HG03280 (cell line): ENCODE measurements at regions not wholly inside any gene's neighbourhood (a gene's known extent, or its start where the extent isn't known, plus 50 kb on each side); places are given as distances from the start of the nearest gene placed in this dataset.

Experiments
- ATAC-seq: cut with Tn5 transposase; IDR thresholded peaks from one replicate; pipeline ENCODE4 v1.9.1; 2021; ENCODE audit warnings: mild to moderate bottlenecking, moderate library complexity; ENCODE audit not compliant: unreplicated experiment

- ATAC-seq: no peak
Measured at GRCh38 chr5:60382716-60383115, 317.2 kb downstream of the DEPDC1B start.

DNA sequence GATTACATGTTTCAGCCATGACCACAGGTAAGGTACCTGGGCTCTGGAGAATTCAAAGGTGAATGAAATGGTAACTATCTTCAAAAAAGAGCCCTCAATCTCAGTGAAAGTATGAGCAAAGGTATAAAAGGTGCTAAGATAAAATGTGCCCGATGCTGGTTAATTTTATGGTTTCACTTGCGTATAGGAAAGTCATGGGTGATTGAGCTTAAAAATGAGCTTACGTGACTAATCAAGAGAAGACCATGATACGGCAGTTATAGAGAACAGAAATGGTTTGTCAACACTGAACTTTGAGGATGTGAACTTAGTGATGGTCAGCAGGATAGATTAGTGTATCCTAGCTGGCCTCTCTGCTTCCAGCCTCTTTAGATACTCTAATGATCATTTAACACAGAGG lies 320.1 kb downstream of the DEPDC1B start:
- ATAC-seq: no peak

DNA sequence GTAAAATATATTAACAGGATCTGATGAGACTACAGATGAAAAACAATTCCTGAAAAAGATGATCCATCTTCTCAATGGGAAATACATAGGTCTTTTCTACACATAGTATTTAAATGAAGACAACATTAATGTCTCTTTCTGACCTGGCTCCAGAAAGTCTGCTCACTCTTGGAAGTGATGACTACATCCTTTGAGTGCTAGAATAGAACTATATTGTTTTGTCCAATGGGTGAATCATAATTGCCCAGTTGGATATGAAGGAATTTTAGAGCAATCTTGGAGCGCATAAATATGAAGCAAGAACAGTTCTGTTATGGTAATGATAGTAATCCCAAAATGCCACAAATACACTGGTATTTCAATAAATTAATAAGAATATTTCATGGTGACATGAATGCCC lies 322.1 kb downstream of the DEPDC1B start:
- no peak for ATAC-seq

DNA sequence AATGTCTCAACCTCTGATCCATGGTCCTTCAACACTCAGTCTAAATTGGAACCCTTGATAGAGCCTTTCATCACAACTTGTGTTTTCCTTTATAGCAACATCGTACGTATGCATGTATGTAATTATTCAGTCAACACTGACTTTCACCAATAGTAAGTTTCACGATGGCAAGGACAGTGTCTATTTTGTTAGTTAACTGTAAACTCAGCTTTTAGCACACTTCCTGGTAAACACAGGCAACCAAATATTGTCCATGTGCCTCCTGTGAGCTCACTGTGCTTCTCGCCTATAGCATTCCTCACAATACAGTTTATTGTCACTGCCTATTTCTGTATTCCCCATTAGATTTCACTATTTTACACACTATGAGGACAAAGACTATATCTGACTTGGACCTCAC lies 323.1 kb downstream of the DEPDC1B start:
- ATAC-seq: no peak

- no peak for ATAC-seq
Measured at GRCh38 chr5:60374409-60374808, 325.6 kb downstream of the DEPDC1B start.

DNA sequence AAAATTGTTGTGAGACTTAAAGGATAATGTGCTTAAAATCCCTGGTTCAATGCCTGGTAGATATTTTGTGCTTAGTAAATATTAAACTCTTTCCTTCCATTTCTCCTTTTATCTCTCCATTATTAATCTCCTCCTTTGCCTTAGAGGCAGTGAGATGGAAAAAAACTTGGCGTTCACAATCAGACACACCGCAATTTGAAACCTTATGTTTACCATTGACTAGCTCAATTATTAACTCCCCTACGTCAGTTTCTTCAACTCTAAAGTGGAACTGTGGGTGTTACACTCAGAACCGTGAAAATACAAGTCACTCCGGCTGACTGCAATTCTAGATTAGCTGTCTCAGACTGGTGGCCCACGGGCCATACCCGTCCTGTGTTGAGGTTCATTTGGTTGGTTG lies 327.2 kb downstream of the DEPDC1B start:
- no peak for ATAC-seq

DNA sequence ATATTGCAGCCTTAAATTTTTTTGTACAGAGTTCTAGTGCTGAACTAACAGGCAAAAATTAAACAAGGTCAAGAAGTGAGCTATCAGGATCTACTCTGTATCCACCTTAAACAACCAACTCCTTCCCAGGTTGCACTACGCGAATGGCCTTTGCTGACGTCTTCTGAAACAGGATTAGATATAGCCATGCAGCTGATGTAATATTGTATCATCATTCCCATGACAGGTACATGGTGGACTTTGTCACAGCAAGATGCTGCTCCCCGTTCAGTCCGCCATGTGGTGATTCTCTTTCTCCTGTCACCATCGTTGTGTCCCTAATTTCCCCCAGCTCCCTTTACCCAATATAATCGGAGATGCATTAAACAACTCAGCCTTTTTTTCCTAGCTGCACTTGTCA lies 328.9 kb downstream of the DEPDC1B start:
- ATAC-seq: no peak

- no peak for ATAC-seq
Measured at GRCh38 chr5:60370508-60370907, 329.5 kb downstream of the DEPDC1B start.

DNA sequence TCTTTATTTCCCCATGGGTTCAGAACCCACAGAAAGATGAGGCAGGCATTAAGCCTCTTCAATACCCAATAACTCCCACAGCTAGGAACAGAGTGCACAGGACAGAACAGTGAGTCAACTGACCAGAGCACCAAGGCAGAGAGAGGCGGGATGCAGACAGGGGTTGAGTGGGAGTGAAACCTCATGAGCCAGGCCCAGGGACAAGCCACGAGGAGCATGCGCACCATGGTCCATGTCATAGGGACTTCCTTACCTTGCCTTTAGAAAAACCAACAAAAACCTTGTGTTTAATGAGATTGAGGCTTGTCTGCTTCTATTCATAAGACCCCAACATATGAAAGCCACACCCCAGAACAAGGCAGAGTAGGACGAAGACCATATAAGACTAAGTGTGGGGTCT lies 330.6 kb downstream of the DEPDC1B start:
- no peak for ATAC-seq

DNA sequence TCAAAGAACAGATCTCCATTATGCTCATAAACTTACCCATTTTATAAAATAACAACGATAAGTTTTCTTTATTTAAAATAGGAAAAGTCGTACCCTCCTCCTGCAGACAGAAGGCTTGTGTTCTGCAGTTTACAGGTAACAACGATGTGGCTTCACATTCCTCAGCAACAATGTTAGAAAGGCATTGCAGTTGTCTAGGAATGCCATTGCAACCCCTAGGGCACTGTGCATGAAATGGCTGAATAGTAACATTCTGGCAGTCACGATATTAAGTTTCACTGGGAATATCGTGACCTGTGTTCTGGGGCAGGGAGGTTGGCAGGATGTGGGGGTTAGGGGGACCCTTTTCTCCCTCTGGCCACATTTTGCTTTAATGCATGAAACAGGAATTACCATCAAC lies 331.9 kb downstream of the DEPDC1B start:
- no peak for ATAC-seq

DNA sequence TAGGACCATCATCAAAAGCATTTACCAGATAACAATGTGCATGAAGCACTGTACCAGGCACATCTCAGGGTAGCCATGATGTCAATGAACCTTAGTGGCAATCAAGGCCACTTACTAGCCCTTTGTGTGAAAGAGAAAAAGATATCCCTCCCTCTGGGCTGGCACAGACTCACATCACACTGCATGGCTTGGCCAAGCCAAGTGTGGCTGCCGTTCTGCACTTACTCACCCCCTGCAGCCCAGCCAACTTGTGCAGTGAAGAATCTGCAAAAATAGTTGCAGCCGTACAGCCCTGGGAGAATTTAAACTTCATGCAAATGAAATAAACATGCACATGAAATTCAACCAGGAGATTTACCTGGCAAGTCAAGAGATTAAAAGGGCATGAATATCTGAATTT lies 333.5 kb downstream of the DEPDC1B start:
- no peak for ATAC-seq

- ATAC-seq: no peak
Measured at GRCh38 chr5:60365001-60365400, 335.0 kb downstream of the DEPDC1B start.

- ATAC-seq: no peak
Measured at GRCh38 chr5:60362158-60362557, 337.8 kb downstream of the DEPDC1B start.

- ATAC-seq: no peak
Measured at GRCh38 chr5:60360355-60360754, 339.6 kb downstream of the DEPDC1B start.

DNA sequence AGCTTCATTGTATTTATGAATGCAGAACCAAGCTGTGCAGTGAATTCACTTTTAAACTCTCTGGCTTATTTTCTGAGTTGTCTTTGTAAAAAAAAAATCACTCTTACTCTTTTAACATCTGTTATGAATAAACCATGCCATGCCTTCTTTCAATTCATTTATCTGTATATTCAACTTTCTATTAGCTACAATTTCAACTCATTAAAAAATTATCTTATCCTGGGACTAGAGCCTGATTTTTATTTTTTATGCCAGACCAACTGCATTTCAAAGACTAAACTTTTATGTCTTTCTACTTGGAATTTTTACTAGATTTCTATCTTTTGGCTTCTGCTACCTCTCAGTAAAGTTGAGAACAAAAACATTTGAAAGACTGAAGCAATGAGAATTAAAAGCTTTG lies 342.7 kb downstream of the DEPDC1B start:
- ATAC-seq: no peak

GRCh38 chr5:60356745-60357144 lies 343.2 kb downstream of the DEPDC1B start:
- ATAC-seq: no peak

DNA sequence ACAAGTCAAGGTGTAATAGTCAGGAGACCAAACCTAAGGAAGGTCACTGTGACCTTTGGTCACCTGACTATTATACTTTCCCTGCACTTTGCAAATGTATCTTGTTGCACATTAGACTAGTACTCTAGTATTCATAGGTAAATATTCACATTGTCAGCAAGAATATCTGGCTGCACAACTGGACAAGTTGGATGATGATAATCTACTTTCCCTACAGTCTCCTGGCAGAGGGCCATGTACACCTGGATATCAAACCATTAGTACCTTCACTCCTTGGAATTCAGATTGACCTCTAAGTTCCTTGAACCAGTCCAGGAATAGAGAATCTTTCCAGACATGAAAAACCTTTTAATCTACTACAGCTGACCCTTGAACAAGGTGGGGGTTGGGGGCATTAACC lies 344.8 kb downstream of the DEPDC1B start:
- ATAC-seq: no peak

- no peak for ATAC-seq
Measured at GRCh38 chr5:60354311-60354710, 345.7 kb downstream of the DEPDC1B start.

- no peak for ATAC-seq
Measured at GRCh38 chr5:60352992-60353599, 346.9 kb downstream of the DEPDC1B start.

GRCh38 chr5:60350794-60351193 lies 349.2 kb downstream of the DEPDC1B start:
- ATAC-seq: no peak

GRCh38 chr5:60349891-60350415 lies 350.0 kb downstream of the DEPDC1B start:
- no peak for ATAC-seq

DNA sequence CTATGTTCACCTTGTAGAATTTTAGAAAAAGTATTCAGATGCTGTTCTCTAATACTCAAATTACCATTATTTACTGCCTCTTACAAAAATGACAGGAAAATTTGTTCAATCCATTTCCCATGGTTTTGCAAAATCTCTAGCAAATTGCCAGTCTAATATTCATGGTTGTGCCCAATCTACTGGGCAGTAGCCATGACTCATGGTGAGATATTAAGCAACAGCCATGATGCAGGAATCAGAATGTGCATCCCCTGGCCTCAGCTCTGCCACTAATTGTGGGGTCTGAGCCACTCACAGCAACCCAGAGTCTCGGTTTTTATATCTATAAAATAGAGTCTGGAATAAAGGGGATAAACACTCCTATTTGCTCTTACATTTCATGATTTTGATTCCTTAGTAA lies 353.6 kb downstream of the DEPDC1B start:
- no peak for ATAC-seq

- no peak for ATAC-seq
Measured at GRCh38 chr5:60343102-60343501, 356.9 kb downstream of the DEPDC1B start.
